ENCODE measurements at regions not wholly inside any gene's neighbourhood (a gene's known extent, or its start where the extent isn't known, plus 50 kb on each side); places are given as distances from the start of the nearest gene placed in this dataset.
"Not testable (repeated sequence)": the region's sequence is repeated elsewhere in the genome, so short reads cannot be mapped to it uniquely, and the experiment has no call there.

DNA sequence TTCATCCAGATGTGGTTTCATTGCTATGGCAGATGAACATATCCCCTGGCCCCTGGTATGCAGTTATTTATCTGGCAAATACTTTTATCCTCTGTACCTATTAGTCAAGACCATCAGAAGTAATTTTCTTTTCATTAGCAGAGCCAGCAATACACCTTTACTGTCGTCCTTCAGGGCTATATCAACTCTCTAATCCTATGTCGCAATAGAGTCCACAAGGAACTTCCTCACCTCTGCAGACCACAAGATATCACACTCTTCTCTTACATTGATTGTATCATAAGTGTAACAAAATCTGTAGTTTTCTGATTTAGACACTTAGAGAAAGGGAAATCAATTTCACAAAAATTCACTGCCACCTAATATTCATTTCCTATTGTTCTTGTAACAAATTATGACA is 252.9 kb upstream of the DCC start:
- in situ Hi-C loops (cut with HindIII; ENCODE audit: low pct_ligation_motif_present, low pct_unique_long_range_greater_than_20kb, low sequenced_read_pairs) = no loop called here

GRCh38 chr18:52090005-52090404 is 250.0 kb upstream of the DCC start:
- no peak for DNase-seq
- in situ Hi-C loops (cut with HindIII; ENCODE audit: low pct_ligation_motif_present, low pct_unique_long_range_greater_than_20kb, low sequenced_read_pairs) = no loop called here

More for the DNA sequence above, 252.9 kb upstream of the DCC start:
- no peak for DNase-seq

GRCh38 chr18:52093171-52093570 is 246.8 kb upstream of the DCC start:
- in situ Hi-C loops (cut with HindIII; ENCODE audit: low pct_ligation_motif_present, low pct_unique_long_range_greater_than_20kb, low sequenced_read_pairs) = no loop called here
- DNase-seq = no peak

GRCh38 chr18:52118684-52119083 is 221.3 kb upstream of the DCC start:
- in situ Hi-C loops (cut with HindIII; ENCODE audit: low pct_ligation_motif_present, low pct_unique_long_range_greater_than_20kb, low sequenced_read_pairs) = no loop called here

GRCh38 chr18:52130624-52131301 is 209.2 kb upstream of the DCC start:
- in situ Hi-C loops (cut with HindIII; ENCODE audit: low pct_ligation_motif_present, low pct_unique_long_range_greater_than_20kb, low sequenced_read_pairs) = no loop called here
- DNase-seq = no peak

More at GRCh38 chr18:52118684-52119083, 221.3 kb upstream of the DCC start:
- no peak for DNase-seq

GRCh38 chr18:52131845-52132244 is 208.2 kb upstream of the DCC start:
- in situ Hi-C loops (cut with HindIII; ENCODE audit: low pct_ligation_motif_present, low pct_unique_long_range_greater_than_20kb, low sequenced_read_pairs) = no loop called here
- DNase-seq = no peak

GRCh38 chr18:52136532-52136931 is 203.5 kb upstream of the DCC start:
- DNase-seq = no peak
- in situ Hi-C loops (cut with HindIII; ENCODE audit: low pct_ligation_motif_present, low pct_unique_long_range_greater_than_20kb, low sequenced_read_pairs) = no loop called here

GRCh38 chr18:52140986-52141385 is 199.0 kb upstream of the DCC start:
- in situ Hi-C loops (cut with HindIII; ENCODE audit: low pct_ligation_motif_present, low pct_unique_long_range_greater_than_20kb, low sequenced_read_pairs) = no loop called here
- no peak for DNase-seq

DNA sequence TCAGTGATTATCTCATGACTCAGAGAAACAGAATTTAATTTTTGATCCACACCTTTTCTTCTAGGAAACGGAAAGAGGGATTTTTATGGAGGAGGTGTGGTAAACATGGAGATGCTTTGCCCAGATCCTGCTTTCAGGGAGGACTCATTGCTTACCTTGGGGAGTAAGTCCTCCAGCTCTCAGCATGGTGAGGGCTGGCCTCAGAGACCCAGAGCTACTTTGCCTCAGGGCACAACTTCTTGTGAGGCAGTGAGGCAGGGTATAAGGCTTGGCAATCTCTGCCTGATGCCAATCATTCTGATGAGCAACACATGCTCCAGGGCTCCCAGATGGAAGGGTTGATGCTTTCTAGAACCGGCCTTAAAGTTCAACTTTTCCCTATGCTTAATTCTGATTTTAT is 189.9 kb upstream of the DCC start:
- in situ Hi-C loops (cut with HindIII; ENCODE audit: low pct_ligation_motif_present, low pct_unique_long_range_greater_than_20kb, low sequenced_read_pairs) = no loop called here
- DNase-seq = no peak

DNA sequence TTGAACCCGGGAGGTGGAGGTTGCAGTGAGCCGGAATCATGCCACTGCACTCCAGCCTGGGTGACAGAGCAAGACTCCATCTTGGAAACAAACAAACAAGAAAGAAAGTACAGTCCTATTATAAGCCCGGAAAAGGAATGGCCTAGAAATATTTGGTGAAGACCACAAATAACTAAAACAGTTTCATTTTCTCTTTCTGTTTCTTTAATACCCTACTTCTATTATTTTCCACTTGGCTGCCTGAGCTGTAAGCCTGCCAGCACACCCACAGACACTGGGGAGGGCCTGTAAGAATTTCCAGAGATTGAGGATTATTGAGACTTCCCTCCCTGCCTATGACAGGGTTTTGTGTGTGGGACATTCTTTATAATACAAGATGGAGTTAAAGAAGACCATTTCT is 188.0 kb upstream of the DCC start:
- DNase-seq = no peak
- in situ Hi-C loops (cut with HindIII; ENCODE audit: low pct_ligation_motif_present, low pct_unique_long_range_greater_than_20kb, low sequenced_read_pairs) = no loop called here

- DNase-seq = no peak
- in situ Hi-C loops (cut with HindIII; ENCODE audit: low pct_ligation_motif_present, low pct_unique_long_range_greater_than_20kb, low sequenced_read_pairs) = no loop called here
These were observed 183.8 kb upstream of the DCC start for GRCh38 chr18:52156166-52156565.

DNA sequence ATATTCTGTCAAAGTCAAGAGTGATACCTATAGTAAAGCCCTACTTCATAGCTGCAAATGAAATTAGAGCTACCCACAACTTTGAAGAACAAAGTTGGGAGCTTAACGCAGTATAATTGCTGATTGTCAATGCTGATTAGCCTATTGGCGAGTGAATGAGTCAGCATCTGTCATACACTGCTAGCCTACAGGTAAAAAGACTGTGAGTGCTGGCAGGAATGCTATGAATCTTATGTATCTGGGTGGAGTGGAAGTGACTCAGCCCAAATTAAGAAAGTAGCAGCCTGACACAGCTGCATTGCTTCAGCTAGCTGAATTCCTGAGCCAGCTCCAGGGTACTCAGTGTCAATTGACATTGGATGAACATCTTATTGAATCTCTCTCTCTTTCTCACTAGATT is 179.4 kb upstream of the DCC start:
- in situ Hi-C loops (cut with HindIII; ENCODE audit: low pct_ligation_motif_present, low pct_unique_long_range_greater_than_20kb, low sequenced_read_pairs) = no loop called here
- DNase-seq = no peak

- in situ Hi-C loops (cut with HindIII; ENCODE audit: low pct_ligation_motif_present, low pct_unique_long_range_greater_than_20kb, low sequenced_read_pairs) = no loop called here
- no peak for DNase-seq
These were observed 176.5 kb upstream of the DCC start for GRCh38 chr18:52163478-52163877.

DNA sequence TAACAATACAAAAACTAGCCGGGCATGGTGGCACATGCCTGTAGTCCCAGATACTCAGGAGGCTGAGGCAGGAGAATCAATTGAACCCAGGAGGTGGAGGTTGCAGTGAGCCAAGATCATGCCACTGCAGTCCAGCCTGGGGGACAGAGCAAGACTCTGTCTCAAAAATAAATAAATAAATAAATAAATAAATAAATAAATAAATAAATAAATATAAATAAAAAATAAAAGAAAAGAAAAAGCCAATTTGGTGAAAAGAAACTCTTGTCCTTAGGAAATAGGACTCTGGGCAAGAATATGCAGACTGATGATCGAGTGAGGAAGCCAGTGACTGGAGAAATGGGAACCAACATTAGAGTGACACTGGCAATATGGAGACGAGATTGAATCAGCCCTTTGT is 171.9 kb upstream of the DCC start:
- in situ Hi-C loops (cut with HindIII; ENCODE audit: low pct_ligation_motif_present, low pct_unique_long_range_greater_than_20kb, low sequenced_read_pairs); DNase-seq: not testable (repeated sequence)

DNA sequence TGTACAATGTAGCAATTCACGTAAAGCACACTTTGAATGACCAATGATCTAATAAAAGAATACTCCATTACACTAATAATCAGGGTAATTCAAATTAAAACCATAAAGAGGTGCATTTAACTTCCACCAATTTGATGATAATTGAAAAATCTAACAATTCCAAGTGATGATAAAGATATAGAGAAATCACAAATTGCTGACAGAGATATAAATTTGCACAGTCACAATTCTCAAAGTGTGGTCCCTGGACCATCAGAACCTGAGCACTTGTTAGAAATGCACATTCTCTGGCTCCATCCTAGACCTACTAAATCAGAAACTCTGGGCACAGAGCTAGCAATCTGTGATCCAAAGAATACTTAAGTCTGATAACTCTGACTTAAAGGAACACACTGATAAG is 165.8 kb upstream of the DCC start:
- in situ Hi-C loops (cut with HindIII; ENCODE audit: low pct_ligation_motif_present, low pct_unique_long_range_greater_than_20kb, low sequenced_read_pairs) = no loop called here
- DNase-seq = no peak

GRCh38 chr18:52175406-52175805 is 164.6 kb upstream of the DCC start:
- DNase-seq = no peak
- in situ Hi-C loops (cut with HindIII; ENCODE audit: low pct_ligation_motif_present, low pct_unique_long_range_greater_than_20kb, low sequenced_read_pairs) = no loop called here

GRCh38 chr18:52183107-52183506 is 156.9 kb upstream of the DCC start:
- no peak for DNase-seq
- in situ Hi-C loops (cut with HindIII; ENCODE audit: low pct_ligation_motif_present, low pct_unique_long_range_greater_than_20kb, low sequenced_read_pairs) = no loop called here

DNA sequence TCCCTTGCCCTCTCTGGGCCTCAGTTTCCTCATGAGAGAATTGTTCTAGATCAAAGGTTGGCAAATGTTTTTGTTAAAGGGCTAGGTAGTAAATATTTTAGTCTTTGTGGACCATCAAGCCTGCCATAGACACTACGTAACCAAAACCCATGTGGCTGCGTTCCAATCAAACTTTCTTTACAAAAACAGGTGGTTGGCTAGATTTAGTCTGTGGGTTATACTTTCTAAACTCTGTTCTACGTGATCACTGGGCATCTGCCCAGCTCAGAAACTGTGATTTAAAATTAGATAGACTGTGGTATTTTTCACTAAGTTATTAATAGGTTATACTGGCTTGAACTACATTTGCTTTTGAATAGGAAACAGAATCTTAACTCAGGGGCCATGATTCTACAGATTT is 149.8 kb upstream of the DCC start:
- in situ Hi-C loops (cut with HindIII; ENCODE audit: low pct_ligation_motif_present, low pct_unique_long_range_greater_than_20kb, low sequenced_read_pairs) = no loop called here
- no peak for DNase-seq

- no peak for DNase-seq
- in situ Hi-C loops (cut with HindIII; ENCODE audit: low pct_ligation_motif_present, low pct_unique_long_range_greater_than_20kb, low sequenced_read_pairs) = no loop called here
These were observed 149.4 kb upstream of the DCC start for GRCh38 chr18:52190631-52191030.

- no peak for DNase-seq
- in situ Hi-C loops (cut with HindIII; ENCODE audit: low pct_ligation_motif_present, low pct_unique_long_range_greater_than_20kb, low sequenced_read_pairs) = no loop called here
These were observed 139.6 kb upstream of the DCC start for GRCh38 chr18:52200406-52200805.

Measured in ACHN (cell line).